B cell (primary cell): ENCODE measurements at regions not wholly inside any gene's neighbourhood (a gene's known extent, or its start where the extent isn't known, plus 50 kb on each side); places are given as distances from the start of the nearest gene placed in this dataset.

Experiments used
- ATAC-seq: fragments of 200-7000 bp; cut with Tn5 transposase; one replicate; pipeline ENCODE4 v1.10.0; 2021; ENCODE audit warnings: low read depth, mild to moderate bottlenecking, moderate number of reproducible peaks, moderate library complexity
- CTCF ChIA-PET: fragments of 350-600 bp; sonication (Branson Sonifier 250); formaldehyde crosslinking; loops from one replicate; lab custom pipeline; 2021; ENCODE audit warnings: antibody characterized with exemption, inconsistent platforms; lab: Charles Lee
- POLR2A ChIA-PET: fragments of 350-600 bp; sonication (Branson Sonifier 250); formaldehyde crosslinking; loops from one replicate; lab custom pipeline; 2021; ENCODE audit warnings: antibody characterized with exemption; lab: Charles Lee
- DNase-seq: peaks from one replicate; pipeline ENCODE4 v3.0.0; 2013
- H2AFZ ChIP-seq: 2 replicates; pipeline ENCODE4 v1.6.1; 2012; ENCODE audit warnings: mild to moderate bottlenecking, low read depth, low read length; ENCODE audit not compliant: insufficient read depth, poor library complexity, severe bottlenecking
- H3K27ac ChIP-seq, 2 donors: 1 replicate in 1 of 2; 2 replicates in 1 of 2; pipeline ENCODE4 v1.5.1; 2012 to 2013; ENCODE audit warnings: low read length in 2 of 2, mild to moderate bottlenecking in 2 of 2, moderate library complexity in 1 of 2
- H3K27me3 ChIP-seq, 4 experiments: fragments of 200-600 bp in 1 of 4; sonication (generic) in 1 of 4; replicated peaks in 1 of 4; 1 replicate in 2 of 4; 2 replicates in 2 of 4; pipeline versions ENCODE4 v1.6.1 to v1.7.0; 2013 to 2016; ENCODE audit warnings: low read length in 3 of 4, mild to moderate bottlenecking in 2 of 4, mixed read lengths in 1 of 4, moderate library complexity in 1 of 4; ENCODE audit not compliant: insufficient read depth in 4 of 4, control insufficient read depth in 3 of 4; ENCODE audit errors: control extremely low read depth in 1 of 4
- H3K36me3 ChIP-seq, 2 experiments: replicated peaks in 1 of 2; 1 replicate in 1 of 2; 2 replicates in 1 of 2; pipeline versions ENCODE4 v1.6.1 to v1.7.1; 2013; ENCODE audit warnings: low read length in 1 of 2; ENCODE audit not compliant: insufficient read depth in 2 of 2, control insufficient read depth in 1 of 2; ENCODE audit errors: control extremely low read depth in 1 of 2, extremely low read depth in 1 of 2
- H3K4me1 ChIP-seq, 2 donors: fragments of 200-600 bp in 1 of 2; sonication (generic) in 1 of 2; 1 replicate in 1 of 2; 2 replicates in 1 of 2; pipeline versions ENCODE4 v1.5.1 to v1.6.1; 2013 to 2017; ENCODE audit warnings: low read length in 2 of 2; ENCODE audit not compliant: control insufficient read depth in 2 of 2, insufficient read depth in 2 of 2
- H3K4me2 ChIP-seq: replicated peaks from 2 replicates; pipeline ENCODE3; 2012; ENCODE audit warnings: mild to moderate bottlenecking, low read depth, low read length; ENCODE audit not compliant: poor library complexity, severe bottlenecking
- H3K4me3 ChIP-seq, 5 experiments: fragments of 200-600 bp in 1 of 5; sonication (generic) in 1 of 5; 1 replicate in 3 of 5; 2 replicates in 2 of 5; pipeline versions ENCODE4 v1.5.1 to v1.7.0; 2011 to 2016; ENCODE audit warnings: low read length in 4 of 5, mild to moderate bottlenecking in 4 of 5, low read depth in 2 of 5, control low read depth in 1 of 5, moderate library complexity in 1 of 5; ENCODE audit not compliant: insufficient read depth in 1 of 5; ENCODE audit errors: control extremely low read depth in 1 of 5, extremely low read depth in 1 of 5
- H3K79me2 ChIP-seq: fragments of 200-600 bp; sonication (generic); one replicate; pipeline ENCODE4 v1.6.0; 2016; ENCODE audit warnings: low read length; ENCODE audit not compliant: control insufficient read depth, insufficient read depth
- H3K9ac ChIP-seq: fragments of 200-600 bp; sonication (generic); 2 replicates; pipeline ENCODE4 v1.6.1; 2017; ENCODE audit warnings: mild to moderate bottlenecking, low read length, moderate library complexity
- H3K9me3 ChIP-seq, 3 donors: one replicate each; pipeline versions ENCODE4 v1.6.1 to v1.7.1; 2013; ENCODE audit warnings: low read length in 2 of 3; ENCODE audit not compliant: control insufficient read depth in 2 of 3, insufficient read depth in 1 of 3; ENCODE audit errors: control extremely low read depth in 1 of 3
- H4K20me1 ChIP-seq: 2 replicates; pipeline ENCODE4 v1.6.0; 2012; ENCODE audit warnings: mild to moderate bottlenecking, low read length; ENCODE audit not compliant: insufficient read depth, control insufficient read depth, poor library complexity, severe bottlenecking
- H3K27ac Mint-ChIP-seq: one replicate; pipeline ENCODE4 v1.8.0; 2021; ENCODE audit warnings: mixed read lengths
- H3K27me3 Mint-ChIP-seq: one replicate; pipeline ENCODE4 v1.8.0; 2021; ENCODE audit warnings: mixed read lengths
- H3K4me1 Mint-ChIP-seq: one replicate; pipeline ENCODE4 v1.8.0; 2021; ENCODE audit warnings: mixed read lengths
- H3K4me3 Mint-ChIP-seq: one replicate; pipeline ENCODE4 v1.8.0; 2021; ENCODE audit warnings: mixed read lengths
- H3K9me3 Mint-ChIP-seq: one replicate; pipeline ENCODE4 v1.8.0; 2022; ENCODE audit warnings: mixed read lengths; ENCODE audit not compliant: insufficient read depth
- CTCF ChIP-seq: fragments of 200-600 bp; IDR thresholded peaks from one replicate; pipeline ENCODE4 v1.8.0; 2022; ENCODE audit warnings: antibody characterized with exemption, mild to moderate bottlenecking
- EZH2 ChIP-seq: IDR thresholded peaks from 2 replicates; pipeline ENCODE4 v1.6.1; 2012; ENCODE audit warnings: borderline replicate concordance, low read depth, mild to moderate bottlenecking, moderate library complexity, low read length; ENCODE audit not compliant: insufficient read depth, poor library complexity, severe bottlenecking
- WGBS: methylation state at CpG from one replicate; pipeline ENCODE4 v1.1.5; 2013; ENCODE audit warnings: missing lambda C conversion rate; ENCODE audit not compliant: insufficient coverage; 5-methylcytosine and 5-hydroxymethylcytosine counted together
- intact Hi-C: fragments of 100-400 bp; cut with micrococcal nuclease; formaldehyde crosslinking; loops from one replicate; pipeline ENCODE4 v1.10.0; 2022

DNA sequence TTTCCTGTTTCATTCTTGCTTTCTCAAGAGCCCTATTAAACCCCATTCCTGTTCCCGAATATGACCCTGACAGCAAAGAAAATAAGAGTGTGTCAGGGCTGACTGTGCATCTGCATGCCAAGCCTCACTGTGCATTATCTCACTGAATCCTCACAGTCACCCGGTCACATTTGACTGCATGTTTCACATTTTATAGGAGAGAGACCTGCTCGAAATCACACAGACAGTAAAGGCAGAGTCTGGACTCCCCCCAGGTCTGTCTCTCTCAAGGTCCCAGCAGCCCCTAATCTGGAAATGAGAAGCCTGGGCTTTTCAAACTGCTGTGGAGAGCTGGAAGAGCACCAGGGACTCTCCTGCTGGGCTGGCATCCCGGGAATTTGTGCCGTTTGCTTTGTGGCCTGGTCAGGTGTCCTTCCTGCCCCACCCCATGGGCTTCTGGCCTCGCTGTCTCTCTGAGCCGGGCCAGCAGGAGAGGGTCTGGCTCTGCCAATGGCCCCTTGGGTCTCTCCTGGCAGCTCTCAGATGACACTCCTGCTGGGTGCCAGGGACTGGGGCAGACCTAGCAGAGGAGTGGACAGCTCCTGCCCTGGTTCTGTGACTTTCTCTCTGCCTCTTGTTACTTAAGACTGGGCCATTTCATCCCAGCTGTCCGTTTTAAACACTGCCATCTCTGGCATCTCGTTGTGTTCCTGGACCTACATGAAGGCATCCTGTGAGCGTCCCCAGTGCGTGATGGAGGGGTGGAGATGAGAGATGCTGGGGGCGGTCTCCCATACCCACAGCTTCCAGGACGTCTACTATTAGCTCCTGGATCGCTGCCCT, 173.6 kb downstream of the ARHGAP12 start:
- Histone ChIP-seq H3K27ac (no peak overlapping the region), H3K4me2 (no peak overlapping the region), H3K79me2 (no peaks in the 10 kb centered on the region), H4K20me1 (no peaks in the 10 kb centered on the region), H3K4me1 (peaks cover 9 to 10% of the 10 kb centered on the region in 2 donors), H3K9ac (no peak overlapping the region), H3K36me3 (no peaks in the 10 kb centered on the region), H3K27me3 (no peaks in the 10 kb centered on the region), H3K9me3 (no peaks in the 10 kb centered on the region), H3K4me3 (no peak overlapping the region), H2AFZ (no peak overlapping the region)
- no peak overlapping the region for H3K27ac Mint-ChIP-seq
- peaks cover 17% of the 10 kb centered on the region for H3K4me1 Mint-ChIP-seq
- intact Hi-C loops: no loop called here
- CTCF ChIA-PET: no interaction called here
- DNase-seq (no peak), ATAC-seq (no peak)
- no peaks in the 10 kb centered on the region for H3K27me3 Mint-ChIP-seq
- POLR2A ChIA-PET: interaction anchor here (0.7 kb wide), 1 partner anchor 1031 kb away, joined by 6 read pairs; no protein-coding TSS in a partner anchor
- no peak overlapping the region for H3K4me3 Mint-ChIP-seq
- no peaks in the 10 kb centered on the region for H3K9me3 Mint-ChIP-seq
- 83% methylated on average over 7 of the region's 14 CpGs for WGBS
- TF ChIP-seq EZH2 (no peak), CTCF (no peak)

DNA sequence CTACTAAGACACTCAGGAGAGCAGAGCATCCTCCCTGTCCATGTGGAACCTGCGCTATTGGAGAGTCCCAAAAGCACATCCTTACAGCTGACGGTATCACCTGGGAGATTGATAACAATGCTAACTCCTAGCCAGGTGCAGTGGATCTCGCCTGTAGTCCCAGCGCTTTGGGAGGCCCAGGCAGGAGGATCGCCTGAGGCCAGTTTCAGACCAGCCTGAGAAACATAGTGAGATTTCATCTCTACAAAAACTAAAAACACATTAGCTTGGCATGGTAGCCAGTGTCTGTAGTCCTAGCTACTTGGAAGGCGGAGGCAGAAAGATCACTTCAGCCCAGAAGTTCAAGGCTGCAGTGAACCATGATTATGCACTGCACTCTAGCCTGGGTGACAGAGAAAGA, 174.9 kb downstream of the ARHGAP12 start:
- Histone ChIP-seq H3K4me2 (no peak overlapping the region), H2AFZ (peak overlapping the region; percentile 41), H3K4me1 (peaks cover 4 to 9% of the 10 kb centered on the region in 2 donors), H3K27me3 (peaks cover 0 to 3% (median 0%) of the 10 kb centered on the region in 4 experiments), H3K9ac (no peak overlapping the region), H3K79me2 (no peaks in the 10 kb centered on the region), H3K27ac (no peak overlapping the region), H3K9me3 (no peaks in the 10 kb centered on the region), H3K36me3 (no peaks in the 10 kb centered on the region), H4K20me1 (no peaks in the 10 kb centered on the region), H3K4me3 (no peak overlapping the region)
- H3K27me3 Mint-ChIP-seq: no peaks in the 10 kb centered on the region
- no peak overlapping the region for H3K4me3 Mint-ChIP-seq
- H3K27ac Mint-ChIP-seq: no peak overlapping the region
- ChIA-PET POLR2A (no interaction called here), CTCF (no interaction called here)
- no peak for TF ChIP-seq EZH2
- TF ChIP-seq CTCF: no peak
- intact Hi-C loops: no loop called here
- ATAC-seq: no peak
- peaks cover 13% of the 10 kb centered on the region for H3K4me1 Mint-ChIP-seq
- H3K9me3 Mint-ChIP-seq: no peaks in the 10 kb centered on the region
- WGBS: 93% methylated on average over 6 of the region's 6 CpGs
- DNase-seq: no peak
